ENCODE measurements at regions not wholly inside any gene's neighbourhood (a gene's known extent, or its start where the extent isn't known, plus 50 kb on each side); places are given as distances from the start of the nearest gene placed in this dataset.

GRCh38 chr13:22939157-22939556 is 241.6 kb upstream of the SGCG start:
- BruUV-seq (replicated peaks) = no TSS peak
- Histone ChIP-seq H3K27me3 (ENCODE audit: control insufficient read depth, insufficient read depth, low read length) (no peaks in the 10 kb centered on the region), H3K4me1 (ENCODE audit: control insufficient read depth, insufficient read depth, low read length) (no peaks in the 10 kb centered on the region), H3K27ac (ENCODE audit: low read length) (no peak overlapping the region), H3K36me3 (ENCODE audit: control insufficient read depth, insufficient read depth, low read length) (no peaks in the 10 kb centered on the region), H3K4me3 (ENCODE audit: low read depth in 2 of 2, low read length in 2 of 2) (no peak overlapping the region), H3K9me3 (ENCODE audit: control insufficient read depth, insufficient read depth, low read depth, low read length) (no peaks in the 10 kb centered on the region)
- no peak for TF ChIP-seq POLR2AphosphoS5 (IDR thresholded peaks at IDR 0.05; ENCODE audit: low read depth, low read length)
- TF ChIP-seq TCF7L2 (IDR thresholded peaks at IDR 0.05; ENCODE audit: low read depth, low read length) = no peak
- TF ChIP-seq SIN3A (IDR thresholded peaks at IDR 0.05; ENCODE audit: borderline replicate concordance, insufficient read depth, low read depth, low read length) = no peak
- no peak for TF ChIP-seq REST (IDR thresholded peaks at IDR 0.05; ENCODE audit: insufficient read depth in 1 of 2, low read depth in 2 of 2, low read length in 1 of 2)
- TF ChIP-seq CTCF (IDR thresholded peaks at IDR 0.05) = no peak
- ChIA-PET CTCF (no interaction called here), POLR2A (no interaction called here)
- DNase-seq (ENCODE audit: low read depth, low spot score) (no peak), ATAC-seq (no peak)
- intact Hi-C loops (cut with micrococcal nuclease; ENCODE audit: unreplicated experiment) (no loop called here), in situ Hi-C loops (cut with HindIII; ENCODE audit: low pct_unique_long_range_greater_than_20kb, low sequenced_read_pairs) (no loop called here)

- ATAC-seq = no peak
- in situ Hi-C loops (cut with HindIII; ENCODE audit: low pct_unique_long_range_greater_than_20kb, low sequenced_read_pairs) = no loop called here
- intact Hi-C loops (cut with micrococcal nuclease; ENCODE audit: unreplicated experiment) = no loop called here
- DNase-seq (ENCODE audit: low read depth, low spot score) = no peak
- Histone ChIP-seq H3K36me3 (ENCODE audit: control insufficient read depth, insufficient read depth, low read length) (no peaks in the 10 kb centered on the region), H3K4me3 (ENCODE audit: low read depth in 2 of 2, low read length in 2 of 2) (no peak overlapping the region), H3K27me3 (ENCODE audit: control insufficient read depth, insufficient read depth, low read length) (no peaks in the 10 kb centered on the region), H3K27ac (ENCODE audit: low read length) (no peak overlapping the region), H3K9me3 (ENCODE audit: control insufficient read depth, insufficient read depth, low read depth, low read length) (no peaks in the 10 kb centered on the region), H3K4me1 (ENCODE audit: control insufficient read depth, insufficient read depth, low read length) (no peaks in the 10 kb centered on the region)
- TF ChIP-seq CTCF (IDR thresholded peaks at IDR 0.05) (no peak), REST (IDR thresholded peaks at IDR 0.05; ENCODE audit: insufficient read depth in 1 of 2, low read depth in 2 of 2, low read length in 1 of 2) (no peak), TCF7L2 (IDR thresholded peaks at IDR 0.05; ENCODE audit: low read depth, low read length) (no peak), SIN3A (IDR thresholded peaks at IDR 0.05; ENCODE audit: borderline replicate concordance, insufficient read depth, low read depth, low read length) (no peak), POLR2AphosphoS5 (IDR thresholded peaks at IDR 0.05; ENCODE audit: low read depth, low read length) (no peak)
- CTCF ChIA-PET = no interaction called here
- no TSS peak for BruUV-seq (replicated peaks)
- POLR2A ChIA-PET = no interaction called here
These were observed 240.6 kb upstream of the SGCG start for GRCh38 chr13:22940090-22940710.
